ENCODE measurements at regions not wholly inside any gene's neighbourhood (a gene's known extent, or its start where the extent isn't known, plus 50 kb on each side); places are given as distances from the start of the nearest gene placed in this dataset.

DNA sequence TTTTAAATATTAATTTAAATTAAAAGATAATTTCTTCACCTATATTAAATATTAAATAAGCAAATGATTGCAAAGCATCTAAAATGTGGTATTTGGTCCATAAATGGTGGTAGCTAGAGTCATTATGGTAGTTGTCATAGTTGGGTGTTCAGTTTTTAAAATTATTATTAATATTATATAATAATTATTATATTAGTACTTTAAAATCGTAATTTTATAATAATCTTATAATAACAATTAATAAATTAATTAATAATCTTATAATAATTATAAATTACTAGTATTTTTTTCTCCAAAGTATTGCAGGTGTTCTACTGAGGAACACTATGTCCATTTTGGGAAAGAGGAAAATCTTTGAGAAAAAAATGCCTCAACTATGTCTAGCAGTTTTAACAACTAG is 835.5 kb upstream of the GCFC2 start:
- H3K4me3 ChIP-seq (ENCODE audit: low read depth, low read length): no peak overlapping the region
- POLR2A ChIA-PET: no interaction called here
- TF ChIP-seq, protein P1, sequence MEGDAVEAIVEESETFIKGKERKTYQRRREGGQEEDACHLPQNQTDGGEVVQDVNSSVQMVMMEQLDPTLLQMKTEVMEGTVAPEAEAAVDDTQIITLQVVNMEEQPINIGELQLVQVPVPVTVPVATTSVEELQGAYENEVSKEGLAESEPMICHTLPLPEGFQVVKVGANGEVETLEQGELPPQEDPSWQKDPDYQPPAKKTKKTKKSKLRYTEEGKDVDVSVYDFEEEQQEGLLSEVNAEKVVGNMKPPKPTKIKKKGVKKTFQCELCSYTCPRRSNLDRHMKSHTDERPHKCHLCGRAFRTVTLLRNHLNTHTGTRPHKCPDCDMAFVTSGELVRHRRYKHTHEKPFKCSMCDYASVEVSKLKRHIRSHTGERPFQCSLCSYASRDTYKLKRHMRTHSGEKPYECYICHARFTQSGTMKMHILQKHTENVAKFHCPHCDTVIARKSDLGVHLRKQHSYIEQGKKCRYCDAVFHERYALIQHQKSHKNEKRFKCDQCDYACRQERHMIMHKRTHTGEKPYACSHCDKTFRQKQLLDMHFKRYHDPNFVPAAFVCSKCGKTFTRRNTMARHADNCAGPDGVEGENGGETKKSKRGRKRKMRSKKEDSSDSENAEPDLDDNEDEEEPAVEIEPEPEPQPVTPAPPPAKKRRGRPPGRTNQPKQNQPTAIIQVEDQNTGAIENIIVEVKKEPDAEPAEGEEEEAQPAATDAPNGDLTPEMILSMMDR (IDR thresholded peaks at IDR 0.05; ENCODE audit: insufficient read depth, low read length, missing control alignments): no peak
- CTCF ChIA-PET: no interaction called here
- no peak for DNase-seq (ENCODE audit: low read depth, low spot score)

DNA sequence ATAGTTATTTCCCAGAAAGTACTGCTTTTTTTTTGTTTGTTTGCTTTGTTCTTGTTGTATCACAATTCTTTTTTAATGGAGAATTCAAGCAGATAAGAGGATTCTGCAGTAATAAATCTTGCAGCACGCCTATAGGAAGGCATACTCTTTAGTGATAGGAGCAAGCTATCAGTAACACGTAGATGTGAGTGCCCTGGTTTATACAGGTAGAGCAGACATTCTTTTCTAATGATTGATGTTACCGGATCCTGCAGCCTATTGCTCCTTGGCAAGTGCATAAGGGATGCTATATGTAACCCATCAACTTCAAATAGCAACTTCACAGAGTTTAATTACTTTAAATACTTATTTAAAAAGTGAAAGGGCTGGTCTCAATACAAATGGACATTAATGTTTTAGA is 834.2 kb upstream of the GCFC2 start:
- POLR2A ChIA-PET: no interaction called here
- no peak for DNase-seq (ENCODE audit: low read depth, low spot score)
- TF ChIP-seq, protein P1 (IDR thresholded peaks at IDR 0.05; ENCODE audit: insufficient read depth, low read length, missing control alignments): no peak
- no peak overlapping the region for H3K4me3 ChIP-seq (ENCODE audit: low read depth, low read length)
- CTCF ChIA-PET: no interaction called here

DNA sequence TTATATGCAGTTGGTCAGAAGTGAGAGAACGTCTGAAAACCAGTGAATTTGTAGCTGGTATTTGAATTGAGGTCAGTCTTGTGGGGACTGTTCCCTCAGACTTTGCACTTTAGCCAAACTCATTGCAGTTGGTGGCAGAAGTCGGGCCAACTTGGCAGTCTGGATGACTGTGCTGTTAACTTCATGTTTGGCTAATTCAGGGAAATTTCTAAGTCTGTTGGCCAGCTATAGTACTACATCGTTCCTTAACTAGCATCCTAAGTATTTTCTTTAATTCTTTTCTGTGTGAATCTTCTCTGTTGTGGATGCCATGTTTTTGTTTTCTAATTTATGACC is 806.8 kb upstream of the GCFC2 start:
- DNase-seq (ENCODE audit: low read depth, low spot score): no peak
- H3K4me3 ChIP-seq (ENCODE audit: low read depth, low read length): no peak overlapping the region
- TF ChIP-seq, protein P1 (IDR thresholded peaks at IDR 0.05; ENCODE audit: insufficient read depth, low read length, missing control alignments): no peak
- POLR2A ChIA-PET: no interaction called here
- CTCF ChIA-PET: no interaction called here

DNA sequence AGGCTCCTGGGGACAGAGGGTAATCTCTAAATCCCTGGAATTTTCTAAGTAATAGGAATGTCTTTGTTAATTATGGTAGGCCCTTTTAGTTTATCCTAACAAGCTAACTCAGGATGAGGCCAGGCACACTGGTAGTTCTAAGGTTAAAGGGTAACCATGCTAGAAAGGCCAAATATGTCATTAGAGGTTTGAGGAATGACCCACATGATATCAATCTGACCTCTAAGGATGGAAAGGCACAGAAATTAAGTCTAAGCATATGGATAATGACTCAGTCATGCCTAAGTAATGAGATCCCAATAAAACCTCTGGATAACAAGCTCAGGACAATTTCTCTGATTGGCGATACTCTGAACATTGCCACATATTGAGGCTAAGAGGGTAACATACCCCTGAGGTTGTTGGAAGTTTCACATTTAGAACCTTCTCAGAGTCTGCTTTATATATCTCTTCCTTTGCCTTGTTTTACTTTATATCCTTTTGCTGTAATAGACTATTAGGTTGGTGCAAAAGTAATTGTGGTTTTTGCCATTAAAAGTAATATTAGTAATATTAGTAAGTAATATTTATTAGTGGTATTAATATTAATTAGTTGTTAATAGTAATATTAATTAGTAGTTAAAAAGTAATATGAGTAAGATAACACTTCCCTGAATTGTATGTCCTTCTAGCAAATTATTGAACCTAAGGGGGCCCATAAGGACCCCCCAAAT is 806.3 kb upstream of the GCFC2 start:
- DNase-seq (ENCODE audit: low read depth, low spot score): no peak
- TF ChIP-seq, protein P1 (IDR thresholded peaks at IDR 0.05; ENCODE audit: insufficient read depth, low read length, missing control alignments): no peak
- ChIA-PET CTCF (no interaction called here), POLR2A (no interaction called here)
- no peak overlapping the region for H3K4me3 ChIP-seq (ENCODE audit: low read depth, low read length)

DNA sequence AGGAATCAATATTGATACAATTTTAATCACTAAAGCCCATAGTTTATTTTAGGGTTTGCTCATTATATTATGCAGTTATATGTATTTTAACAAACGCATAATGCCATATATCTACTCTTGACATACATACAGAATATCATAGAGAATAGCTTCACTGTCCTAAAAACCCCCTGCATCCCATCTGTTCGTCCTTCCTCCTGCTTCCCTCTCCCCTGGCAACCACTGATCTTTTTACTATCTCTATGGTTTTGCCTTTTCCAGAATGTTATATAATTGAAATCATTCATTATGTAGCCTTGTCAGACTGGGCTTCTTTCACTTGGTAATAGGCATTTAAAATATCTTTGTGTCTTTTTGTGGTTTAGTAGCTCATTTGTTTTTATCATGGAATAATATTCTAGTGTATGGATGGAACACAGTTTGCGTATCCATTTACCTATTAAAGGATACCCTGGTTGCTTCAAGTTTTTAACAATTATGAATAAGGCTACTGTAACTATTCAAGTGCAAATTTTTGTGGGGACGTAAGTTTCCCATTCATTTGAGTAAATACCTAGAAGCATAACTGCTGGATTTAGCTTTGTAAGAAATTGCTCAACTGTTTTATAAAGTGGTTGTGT is 801.6 kb upstream of the GCFC2 start:
- no peak overlapping the region for H3K4me3 ChIP-seq (ENCODE audit: low read depth, low read length)
- DNase-seq (ENCODE audit: low read depth, low spot score): no peak
- TF ChIP-seq, protein P1 (IDR thresholded peaks at IDR 0.05; ENCODE audit: insufficient read depth, low read length, missing control alignments): no peak
- ChIA-PET CTCF (no interaction called here), POLR2A (no interaction called here)

DNA sequence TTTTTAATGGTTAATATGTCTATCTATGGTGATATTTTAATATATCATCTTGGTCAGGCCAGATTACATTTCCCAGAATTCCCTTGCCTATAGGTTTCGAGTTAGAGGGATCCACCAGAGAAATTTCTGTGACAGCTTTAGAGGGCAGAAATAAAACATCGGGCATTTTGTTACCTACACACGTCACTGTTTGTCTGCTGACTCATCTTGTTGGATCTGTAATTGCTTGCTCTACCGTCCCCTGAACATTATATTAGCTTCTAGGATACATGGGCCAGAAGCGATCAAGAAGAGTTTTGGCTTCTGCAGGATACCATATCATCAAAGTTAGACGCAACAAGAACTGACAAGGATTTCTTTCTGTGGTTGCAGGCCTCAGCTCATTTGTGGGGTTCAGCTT is 795.8 kb upstream of the GCFC2 start:
- no peak for DNase-seq (ENCODE audit: low read depth, low spot score)
- TF ChIP-seq, protein P1 (IDR thresholded peaks at IDR 0.05; ENCODE audit: insufficient read depth, low read length, missing control alignments): no peak
- no peak overlapping the region for H3K4me3 ChIP-seq (ENCODE audit: low read depth, low read length)
- POLR2A ChIA-PET: no interaction called here
- CTCF ChIA-PET: no interaction called here
